SH-SY5Y (cell line): ENCODE measurements at regions not wholly inside any gene's neighbourhood (a gene's known extent, or its start where the extent isn't known, plus 50 kb on each side); places are given as distances from the start of the nearest gene placed in this dataset.

Experiments
- GATA2 ChIP-seq: IDR thresholded peaks from 2 replicates; pipeline ENCODE4 v1.6.1; 2011; ENCODE audit warnings: mild to moderate bottlenecking, low read depth, low read length
- GATA3 ChIP-seq: IDR thresholded peaks from 2 replicates; pipeline ENCODE4 v1.6.1; 2011; ENCODE audit warnings: low read depth, mild to moderate bottlenecking, low read length, moderate library complexity

DNA sequence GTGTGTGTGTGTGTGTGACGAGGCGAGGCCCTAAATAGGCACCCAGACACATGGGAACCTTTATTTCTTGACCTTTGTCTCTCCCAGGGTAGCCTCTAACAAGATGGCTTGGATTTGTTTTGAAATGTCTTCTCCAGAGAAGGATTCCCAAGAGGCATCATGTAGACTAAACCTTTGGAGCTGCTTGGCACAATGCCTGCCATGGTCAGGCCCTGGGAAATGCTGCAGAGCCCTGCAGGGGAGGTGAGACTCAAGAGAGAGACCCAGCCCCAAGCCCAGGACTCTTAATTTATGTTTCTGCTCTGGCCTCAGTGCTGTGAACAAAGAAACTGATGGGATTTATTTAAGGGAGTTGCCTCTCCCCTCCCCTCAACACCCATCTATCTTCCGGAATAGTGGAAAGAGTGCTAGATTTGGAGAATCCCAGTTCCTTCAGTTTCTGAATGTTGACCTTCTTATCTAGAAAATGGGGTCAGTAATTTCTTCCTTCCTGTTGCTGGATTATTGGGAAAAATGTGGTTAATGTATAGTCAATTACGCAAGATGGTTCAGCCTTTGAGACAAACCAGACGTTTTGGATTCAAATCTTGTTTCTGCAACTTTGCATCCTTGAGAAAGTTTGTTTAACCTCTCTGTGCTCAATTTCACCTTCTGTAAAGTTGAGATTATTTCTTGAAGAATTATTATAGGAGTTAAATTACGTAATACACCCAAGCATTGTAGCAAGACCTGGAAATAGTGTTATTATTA is 434.8 kb downstream of the MAFB start:
- TF ChIP-seq GATA3: no peak
- TF ChIP-seq GATA2: no peak

DNA sequence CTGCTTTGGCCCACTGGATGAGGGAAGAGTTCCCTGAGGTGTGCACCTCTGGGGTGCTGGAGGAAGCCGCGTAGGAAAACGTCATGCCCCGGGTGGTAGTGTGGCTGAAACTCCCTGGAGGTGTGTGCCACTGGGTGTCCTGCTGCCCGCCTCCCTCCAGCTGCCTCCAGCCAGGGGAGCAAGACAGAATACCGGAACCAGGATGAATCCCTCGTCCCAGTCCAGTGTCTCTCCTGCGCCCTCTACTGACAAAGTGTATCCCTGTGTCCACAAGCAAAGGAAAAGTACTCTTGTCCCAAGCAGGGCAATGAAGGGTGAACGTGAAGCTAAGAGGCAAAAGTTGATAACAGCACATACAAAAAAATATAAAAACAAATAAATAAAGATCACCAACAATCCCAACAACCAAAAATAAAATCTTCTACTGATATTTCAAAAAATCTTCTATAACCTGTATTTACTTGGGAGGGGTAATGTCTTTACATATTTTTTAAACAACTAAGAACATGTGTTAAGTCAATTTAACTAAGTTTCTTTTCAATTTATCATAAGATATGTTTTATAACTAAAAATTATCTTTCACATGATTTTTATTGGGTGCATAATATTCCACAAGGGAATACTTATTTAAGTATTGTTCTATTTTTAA is 437.6 kb downstream of the MAFB start:
- no peak for TF ChIP-seq GATA3
- TF ChIP-seq GATA2: no peak

DNA sequence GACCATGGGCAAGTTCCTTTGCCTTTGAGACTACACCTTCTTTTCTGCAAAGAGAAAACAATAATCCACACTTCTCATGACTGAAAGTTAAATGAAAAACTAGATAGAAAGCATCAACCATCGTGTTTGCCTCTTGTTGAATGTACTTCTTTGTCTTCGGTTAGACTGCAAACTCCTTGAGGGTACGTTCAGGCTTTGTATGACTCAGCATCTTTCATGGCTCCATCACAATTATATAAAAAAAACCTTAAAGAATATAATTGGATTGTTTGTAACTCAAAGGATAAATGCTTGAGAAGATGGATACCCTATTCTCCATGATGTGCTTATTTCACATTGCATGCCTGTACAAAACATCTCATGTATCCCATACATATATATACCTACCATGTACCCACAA is 439.2 kb downstream of the MAFB start:
- TF ChIP-seq GATA3: no peak
- TF ChIP-seq GATA2: no peak

DNA sequence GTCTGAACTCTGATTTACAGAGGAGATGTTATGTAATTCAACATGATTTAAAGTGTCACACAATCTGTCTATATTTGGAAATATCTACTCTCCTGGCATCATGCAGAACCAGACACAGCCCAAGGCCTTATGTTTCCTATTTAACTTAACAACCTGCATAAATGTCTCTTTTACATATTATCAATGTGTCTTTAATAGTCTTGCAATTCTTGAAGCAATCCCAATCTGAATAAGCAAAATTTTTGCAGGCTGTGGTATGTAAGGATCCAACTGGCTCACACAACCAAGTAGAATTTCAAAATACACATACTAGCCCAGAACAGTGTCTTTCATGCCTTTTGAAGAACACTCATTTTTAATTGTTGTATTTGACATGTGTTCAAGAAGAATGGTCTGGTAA is 443.2 kb downstream of the MAFB start:
- TF ChIP-seq GATA2 (no peak), GATA3 (no peak)

DNA sequence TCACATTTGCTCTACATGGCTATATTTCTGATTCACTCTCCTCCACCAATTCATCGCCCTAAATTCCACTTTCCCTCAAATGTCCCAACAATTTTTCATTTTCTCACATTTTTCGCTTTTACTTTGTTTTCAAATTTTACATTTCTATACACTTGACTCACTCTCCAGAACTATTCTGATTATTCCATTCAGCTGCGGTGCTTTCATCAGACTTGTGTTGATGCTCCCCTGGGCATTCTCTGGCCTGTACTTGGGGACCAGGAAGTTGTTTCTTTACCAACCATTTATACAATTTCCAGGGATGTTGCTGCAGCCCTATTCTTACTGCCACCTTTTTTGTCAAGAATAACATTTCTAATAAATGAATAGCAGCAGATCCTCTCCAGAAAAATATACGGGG is 444.8 kb downstream of the MAFB start:
- TF ChIP-seq GATA2 (no peak), GATA3 (no peak)

GRCh38 chr20:40241596-40242343 is 447.3 kb downstream of the MAFB start:
- TF ChIP-seq GATA3: no peak
- no peak for TF ChIP-seq GATA2

GRCh38 chr20:40238511-40238910 is 450.5 kb downstream of the MAFB start:
- TF ChIP-seq GATA2 (no peak), GATA3 (no peak)

DNA sequence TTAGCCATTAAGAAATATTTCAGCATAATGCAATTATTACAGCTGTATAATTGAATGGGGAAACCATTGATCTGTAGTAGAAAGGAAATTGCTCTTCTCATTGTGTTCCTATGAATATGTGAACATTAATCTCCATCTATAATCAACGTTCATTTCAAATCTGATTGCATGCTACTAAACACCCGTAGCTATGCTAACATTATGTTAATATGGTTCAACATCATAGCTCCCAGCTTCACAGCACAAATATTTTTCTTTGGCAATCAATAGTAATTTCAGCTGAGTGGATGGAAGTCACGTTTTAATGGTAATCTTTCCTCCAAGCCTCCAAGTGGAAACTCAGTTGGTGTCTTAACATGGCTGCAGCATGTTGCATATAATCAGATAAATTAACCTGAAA is 454.4 kb downstream of the MAFB start:
- no peak for TF ChIP-seq GATA3
- no peak for TF ChIP-seq GATA2

- TF ChIP-seq GATA3: no peak
- TF ChIP-seq GATA2: no peak
Measured at GRCh38 chr20:40233406-40233805, 455.6 kb downstream of the MAFB start.

DNA sequence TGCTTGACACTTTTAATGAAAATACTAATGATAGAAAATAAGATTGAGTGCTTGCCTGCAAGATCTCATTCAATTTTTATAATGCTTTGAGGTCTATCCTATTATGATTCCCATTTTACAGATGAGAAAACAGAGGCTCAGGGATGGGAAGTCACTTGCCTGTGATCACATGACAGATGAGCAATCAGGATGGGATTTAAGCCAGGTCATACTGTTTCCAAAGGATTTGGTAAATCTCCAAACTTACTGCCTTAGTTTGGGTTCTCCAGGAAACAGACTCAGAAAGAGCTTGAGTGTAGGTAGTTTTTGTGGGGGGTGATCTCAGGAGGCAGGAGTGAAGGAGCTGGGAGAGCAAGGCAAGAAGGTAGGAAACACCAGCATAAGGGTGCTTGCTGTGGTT is 456.3 kb downstream of the MAFB start:
- TF ChIP-seq GATA2 (no peak), GATA3 (no peak)

DNA sequence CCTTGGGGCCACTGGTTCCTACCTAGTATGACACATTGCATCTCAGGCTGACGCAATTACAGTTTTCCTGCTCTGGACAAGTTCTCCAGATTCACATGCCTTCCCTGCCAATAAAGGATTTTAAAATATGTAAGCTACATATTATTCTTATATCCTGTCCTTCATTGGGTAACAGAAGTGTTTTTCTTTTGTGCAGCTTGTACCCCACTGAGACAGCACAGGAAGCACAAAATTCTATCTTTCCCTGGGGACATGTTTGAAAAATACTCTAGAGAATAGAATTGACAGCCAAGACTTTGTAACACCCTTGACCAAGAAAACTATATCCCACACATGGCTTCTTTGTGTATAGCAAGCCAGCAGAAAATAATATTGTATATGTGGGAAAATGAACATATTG is 456.8 kb downstream of the MAFB start:
- TF ChIP-seq GATA3 (no peak), GATA2 (no peak)

DNA sequence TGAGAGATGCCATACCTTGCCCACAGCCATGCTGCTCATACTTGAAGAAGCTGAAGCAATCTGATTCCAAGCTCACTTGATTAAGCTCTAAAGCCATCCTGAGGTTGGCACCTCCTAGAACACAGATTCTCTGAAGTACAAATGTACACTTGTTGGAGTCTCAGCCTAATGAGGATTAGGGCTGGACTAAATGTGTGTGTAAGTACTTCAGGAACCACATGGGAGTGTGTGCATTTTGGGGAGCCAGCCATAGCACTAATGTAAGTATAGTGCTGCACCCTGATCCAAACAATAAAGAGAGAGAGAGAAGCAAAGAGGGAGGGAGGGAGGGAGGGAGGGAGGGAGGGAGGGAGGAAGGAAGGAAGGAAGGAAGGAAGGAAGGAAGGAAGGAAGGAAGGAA is 458.6 kb downstream of the MAFB start:
- TF ChIP-seq GATA3 (no peak), GATA2 (no peak)

DNA sequence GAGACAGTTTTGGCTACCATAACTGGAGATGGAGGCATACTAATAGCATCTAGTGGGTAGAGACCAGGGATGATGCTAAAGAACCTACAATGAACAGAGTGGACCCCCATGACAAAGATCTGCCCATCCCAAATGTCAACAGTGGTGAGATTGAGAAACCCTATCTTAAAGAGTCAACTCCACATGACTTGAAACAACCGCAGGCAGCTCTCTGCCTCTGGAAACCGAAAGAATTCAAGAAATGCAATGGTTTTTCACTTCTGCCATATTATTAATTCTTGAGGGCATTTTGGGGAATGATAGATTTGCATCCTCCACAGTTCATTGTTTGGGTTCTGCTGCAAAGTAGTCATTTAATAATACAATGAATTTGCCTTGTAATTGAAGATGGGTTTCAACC is 463.4 kb downstream of the MAFB start:
- TF ChIP-seq GATA3 (no peak), GATA2 (no peak)

- no peak for TF ChIP-seq GATA3
- no peak for TF ChIP-seq GATA2
Measured at GRCh38 chr20:40223810-40224209, 465.2 kb downstream of the MAFB start.

DNA sequence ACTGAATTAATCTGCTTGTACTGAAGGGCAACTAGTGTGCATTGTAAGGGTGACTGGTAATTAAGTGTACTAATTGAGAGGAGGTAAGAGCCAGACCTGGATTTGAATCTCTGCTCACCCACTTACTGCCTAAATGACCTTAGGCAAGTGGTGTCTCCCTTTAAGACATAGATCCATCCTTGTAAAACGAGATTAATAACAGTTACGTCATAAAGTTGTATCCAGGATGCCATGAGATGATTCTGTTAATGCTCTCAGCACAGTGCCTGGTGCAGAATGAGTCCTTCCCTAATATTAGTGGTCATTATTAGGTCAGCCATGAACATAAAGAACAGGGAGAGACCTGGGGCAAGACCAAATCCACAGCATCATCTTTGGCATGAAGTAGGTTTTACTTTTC is 470.1 kb downstream of the MAFB start:
- TF ChIP-seq GATA3: no peak
- TF ChIP-seq GATA2: no peak
